ENCODE measurements at regions not wholly inside any gene's neighbourhood (a gene's known extent, or its start where the extent isn't known, plus 50 kb on each side); places are given as distances from the start of the nearest gene placed in this dataset.

DNA sequence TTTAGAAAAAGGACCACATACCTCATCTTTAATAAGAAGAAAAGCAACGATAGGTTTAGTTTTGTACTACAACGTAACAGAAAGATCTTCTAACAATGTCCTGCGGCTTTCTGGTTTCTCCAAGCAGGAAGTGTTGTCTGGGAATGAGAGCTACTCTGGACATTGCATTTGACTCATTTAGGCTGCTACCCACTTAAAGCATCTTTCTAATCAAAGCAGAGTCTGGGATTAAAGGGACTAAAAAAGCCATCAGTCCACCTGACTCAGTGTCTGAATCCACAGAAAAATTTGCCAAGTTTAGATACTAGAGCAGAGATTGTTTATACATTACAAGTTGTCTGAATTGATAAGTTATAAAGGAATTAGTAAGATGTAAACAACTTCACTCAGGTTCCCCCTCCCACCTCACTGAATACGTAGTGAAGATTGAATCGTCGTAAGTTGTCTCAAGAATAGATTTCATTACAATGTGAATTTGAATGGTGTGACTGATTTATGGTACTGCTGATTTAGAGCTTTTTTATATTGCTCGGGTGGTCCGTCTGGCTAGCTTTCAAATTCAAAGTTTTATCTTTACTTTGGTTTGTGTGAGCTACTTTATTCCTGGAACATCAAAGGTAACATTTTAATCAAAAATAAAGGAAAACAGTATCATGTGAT, 70.2 kb upstream of the SMIM21 start:
- H3K9me3 Mint-ChIP-seq (ENCODE audit: unreplicated experiment): no peaks in the 10 kb centered on the region
- H3K9me3 ChIP-seq (ENCODE audit: insufficient read depth, low read depth, low read length): no peaks in the 10 kb centered on the region
- no peak overlapping the region for H3K9ac ChIP-seq (ENCODE audit: low read length)
- H2AFZ ChIP-seq (ENCODE audit: low read depth, low read length): no peak overlapping the region
- peaks cover 8% of the 10 kb centered on the region for H3K4me1 ChIP-seq (ENCODE audit: insufficient read depth, low read length)
- no peaks in the 10 kb centered on the region for H3K36me3 Mint-ChIP-seq (ENCODE audit: low read depth, unreplicated experiment)
- H3K4me3 Mint-ChIP-seq (ENCODE audit: unreplicated experiment): no peak overlapping the region
- FAIRE-seq (no peak), DNase-seq (ENCODE audit: low read depth) (peak; percentile 63)
- H4K20me1 ChIP-seq (ENCODE audit: insufficient read depth, low read length): no peaks in the 10 kb centered on the region
- H3K4me2 ChIP-seq (ENCODE audit: low read length): no peak overlapping the region
- no peaks in the 10 kb centered on the region for H3K36me3 ChIP-seq (ENCODE audit: insufficient read depth, low read length)
- no peaks in the 10 kb centered on the region for H3K27me3 ChIP-seq (ENCODE audit: insufficient read depth, low read length)
- no peak overlapping the region for H3K27ac Mint-ChIP-seq (ENCODE audit: unreplicated experiment)
- H3K79me2 ChIP-seq (ENCODE audit: insufficient read depth, low read length): no peaks in the 10 kb centered on the region
- no peak overlapping the region for H3K4me3 ChIP-seq (ENCODE audit: insufficient read depth, low read depth, low read length)
- peaks cover 2% of the 10 kb centered on the region for H3K27me3 Mint-ChIP-seq (ENCODE audit: low read depth, unreplicated experiment)
- TF ChIP-seq, protein P1, sequence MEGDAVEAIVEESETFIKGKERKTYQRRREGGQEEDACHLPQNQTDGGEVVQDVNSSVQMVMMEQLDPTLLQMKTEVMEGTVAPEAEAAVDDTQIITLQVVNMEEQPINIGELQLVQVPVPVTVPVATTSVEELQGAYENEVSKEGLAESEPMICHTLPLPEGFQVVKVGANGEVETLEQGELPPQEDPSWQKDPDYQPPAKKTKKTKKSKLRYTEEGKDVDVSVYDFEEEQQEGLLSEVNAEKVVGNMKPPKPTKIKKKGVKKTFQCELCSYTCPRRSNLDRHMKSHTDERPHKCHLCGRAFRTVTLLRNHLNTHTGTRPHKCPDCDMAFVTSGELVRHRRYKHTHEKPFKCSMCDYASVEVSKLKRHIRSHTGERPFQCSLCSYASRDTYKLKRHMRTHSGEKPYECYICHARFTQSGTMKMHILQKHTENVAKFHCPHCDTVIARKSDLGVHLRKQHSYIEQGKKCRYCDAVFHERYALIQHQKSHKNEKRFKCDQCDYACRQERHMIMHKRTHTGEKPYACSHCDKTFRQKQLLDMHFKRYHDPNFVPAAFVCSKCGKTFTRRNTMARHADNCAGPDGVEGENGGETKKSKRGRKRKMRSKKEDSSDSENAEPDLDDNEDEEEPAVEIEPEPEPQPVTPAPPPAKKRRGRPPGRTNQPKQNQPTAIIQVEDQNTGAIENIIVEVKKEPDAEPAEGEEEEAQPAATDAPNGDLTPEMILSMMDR (IDR thresholded peaks at IDR 0.05; ENCODE audit: insufficient read depth, low read depth, low read length): no peak
- no peak for TF ChIP-seq EZH2 (IDR thresholded peaks at IDR 0.05; ENCODE audit: insufficient read depth, low read length)
- no peak overlapping the region for H3K27ac ChIP-seq (ENCODE audit: low read depth, low read length)
- peaks cover 22% of the 10 kb centered on the region for H3K4me1 Mint-ChIP-seq (ENCODE audit: low read depth, unreplicated experiment)

DNA sequence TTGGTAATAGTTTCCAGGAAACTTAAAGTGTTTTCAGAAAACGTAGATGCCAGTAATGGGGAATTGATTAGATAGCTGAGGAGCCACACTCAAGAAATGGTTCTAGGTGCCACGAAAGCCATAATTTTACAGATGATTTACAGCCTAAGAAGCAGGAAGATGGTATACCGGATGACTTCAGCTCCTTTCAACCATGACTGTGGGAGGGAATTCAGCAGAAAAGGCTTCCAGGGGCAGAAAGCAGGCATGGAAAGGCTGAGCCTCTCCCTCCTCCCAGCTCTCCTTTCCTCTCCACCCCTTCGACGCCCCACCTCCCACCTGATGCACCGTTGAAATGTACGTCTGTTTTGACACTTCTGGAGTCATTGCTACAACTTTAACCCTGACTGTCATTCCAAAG, 68.6 kb upstream of the SMIM21 start:
- H3K9ac ChIP-seq (ENCODE audit: low read length): no peak overlapping the region
- FAIRE-seq (no peak), DNase-seq (ENCODE audit: low read depth) (no peak)
- no peak overlapping the region for H2AFZ ChIP-seq (ENCODE audit: low read depth, low read length)
- H3K4me1 ChIP-seq (ENCODE audit: insufficient read depth, low read length): no peaks in the 10 kb centered on the region
- TF ChIP-seq EZH2 (IDR thresholded peaks at IDR 0.05; ENCODE audit: insufficient read depth, low read length): no peak
- TF ChIP-seq, protein P1 (IDR thresholded peaks at IDR 0.05; ENCODE audit: insufficient read depth, low read depth, low read length): no peak
- Mint-ChIP-seq H3K9me3 (ENCODE audit: unreplicated experiment) (no peaks in the 10 kb centered on the region), H3K4me1 (ENCODE audit: low read depth, unreplicated experiment) (peaks cover 22% of the 10 kb centered on the region), H3K36me3 (ENCODE audit: low read depth, unreplicated experiment) (no peaks in the 10 kb centered on the region), H3K27ac (ENCODE audit: unreplicated experiment) (no peak overlapping the region), H3K27me3 (ENCODE audit: low read depth, unreplicated experiment) (peaks cover 2% of the 10 kb centered on the region), H3K4me3 (ENCODE audit: unreplicated experiment) (no peak overlapping the region)
- no peaks in the 10 kb centered on the region for H3K36me3 ChIP-seq (ENCODE audit: insufficient read depth, low read length)
- no peak overlapping the region for H3K4me3 ChIP-seq (ENCODE audit: insufficient read depth, low read depth, low read length)
- no peaks in the 10 kb centered on the region for H3K27me3 ChIP-seq (ENCODE audit: insufficient read depth, low read length)
- no peaks in the 10 kb centered on the region for H3K9me3 ChIP-seq (ENCODE audit: insufficient read depth, low read depth, low read length)
- H4K20me1 ChIP-seq (ENCODE audit: insufficient read depth, low read length): no peaks in the 10 kb centered on the region
- no peak overlapping the region for H3K27ac ChIP-seq (ENCODE audit: low read depth, low read length)
- no peak overlapping the region for H3K4me2 ChIP-seq (ENCODE audit: low read length)
- no peaks in the 10 kb centered on the region for H3K79me2 ChIP-seq (ENCODE audit: insufficient read depth, low read length)

DNA sequence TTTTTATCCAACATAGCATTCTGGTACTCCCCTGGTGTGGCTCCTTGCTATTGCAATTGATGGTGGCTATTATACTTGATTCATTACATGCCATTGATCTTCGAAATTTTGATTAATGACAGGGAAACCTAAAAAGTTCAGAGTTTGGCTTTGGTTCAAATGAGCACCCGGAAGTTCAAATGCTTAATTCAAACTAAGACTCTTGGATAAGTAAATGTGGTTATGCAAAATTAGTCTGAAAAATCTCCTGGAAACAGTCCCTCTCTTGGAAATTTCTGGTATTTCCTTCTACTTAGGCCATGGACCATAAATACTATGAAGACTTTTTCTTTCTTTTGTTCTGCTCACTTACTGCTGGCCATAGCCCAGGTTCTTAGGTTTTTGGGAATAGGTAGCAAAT, 65.3 kb upstream of the SMIM21 start:
- no peaks in the 10 kb centered on the region for H3K79me2 ChIP-seq (ENCODE audit: insufficient read depth, low read length)
- no peak overlapping the region for H3K4me3 ChIP-seq (ENCODE audit: insufficient read depth, low read depth, low read length)
- no peak overlapping the region for H3K27ac ChIP-seq (ENCODE audit: low read depth, low read length)
- FAIRE-seq (no peak), DNase-seq (ENCODE audit: low read depth) (peak; percentile 70)
- no peaks in the 10 kb centered on the region for H3K9me3 ChIP-seq (ENCODE audit: insufficient read depth, low read depth, low read length)
- no peaks in the 10 kb centered on the region for H3K36me3 ChIP-seq (ENCODE audit: insufficient read depth, low read length)
- no peaks in the 10 kb centered on the region for H3K36me3 Mint-ChIP-seq (ENCODE audit: low read depth, unreplicated experiment)
- H3K4me2 ChIP-seq (ENCODE audit: low read length): no peak overlapping the region
- no peak overlapping the region for H3K27ac Mint-ChIP-seq (ENCODE audit: unreplicated experiment)
- H3K27me3 Mint-ChIP-seq (ENCODE audit: low read depth, unreplicated experiment): peaks cover 2% of the 10 kb centered on the region
- peaks cover 27% of the 10 kb centered on the region for H3K4me1 Mint-ChIP-seq (ENCODE audit: low read depth, unreplicated experiment)
- no peaks in the 10 kb centered on the region for H3K27me3 ChIP-seq (ENCODE audit: insufficient read depth, low read length)
- TF ChIP-seq, protein P1 (IDR thresholded peaks at IDR 0.05; ENCODE audit: insufficient read depth, low read depth, low read length): no peak
- TF ChIP-seq EZH2 (IDR thresholded peaks at IDR 0.05; ENCODE audit: insufficient read depth, low read length): no peak
- peaks cover under 1% of the 10 kb centered on the region for H3K9me3 Mint-ChIP-seq (ENCODE audit: unreplicated experiment)
- no peak overlapping the region for H3K9ac ChIP-seq (ENCODE audit: low read length)
- H4K20me1 ChIP-seq (ENCODE audit: insufficient read depth, low read length): no peaks in the 10 kb centered on the region
- H2AFZ ChIP-seq (ENCODE audit: low read depth, low read length): no peak overlapping the region
- H3K4me1 ChIP-seq (ENCODE audit: insufficient read depth, low read length): peaks cover 10% of the 10 kb centered on the region
- H3K4me3 Mint-ChIP-seq (ENCODE audit: unreplicated experiment): no peak overlapping the region

Measured in astrocyte (in vitro differentiated cells and primary cell).